Brain microvascular endothelial cell (primary cell): ENCODE measurements at regions not wholly inside any gene's neighbourhood (a gene's known extent, or its start where the extent isn't known, plus 50 kb on each side); places are given as distances from the start of the nearest gene placed in this dataset.
"Not testable (repeated sequence)": the region's sequence is repeated elsewhere in the genome, so short reads cannot be mapped to it uniquely, and the experiment has no call there.

ENCODE experiments used
- DNase-seq: peaks from one replicate; pipeline ENCODE4 v3.0.0-alpha.2; 2020
- H3K27ac ChIP-seq: fragments of 250-450 bp; sonication (Bioruptor Pico); 2 replicates; pipeline ENCODE4 v1.5.1; 2020; ENCODE audit warnings: mild to moderate bottlenecking, moderate library complexity
- H3K27me3 ChIP-seq: fragments of 250-450 bp; sonication (Bioruptor Pico); replicated peaks from 2 replicates; pipeline ENCODE4 v1.5.1; 2020; ENCODE audit warnings: mild to moderate bottlenecking
- H3K36me3 ChIP-seq: fragments of 250-450 bp; sonication (Bioruptor Pico); replicated peaks from 2 replicates; pipeline ENCODE4 v1.5.1; 2020; ENCODE audit warnings: mild to moderate bottlenecking
- H3K4me3 ChIP-seq: 2 replicates; pipeline ENCODE4 v1.5.1; 2011; ENCODE audit warnings: low read depth, mild to moderate bottlenecking, control low read depth, low read length, moderate library complexity
- CTCF ChIP-seq: IDR thresholded peaks from 2 replicates; pipeline ENCODE4 v1.5.1; 2011; ENCODE audit warnings: low read depth, mild to moderate bottlenecking, moderate library complexity, low read length, control low read depth, inconsistent platforms; ENCODE audit errors: missing control alignments
- in situ Hi-C: cut with HindIII; loops from 2 replicates; pipeline ENCODE4 v1.10.0; 2017; ENCODE audit warnings: low sequenced_read_pairs, low pct_ligation_motif_present

- Histone ChIP-seq H3K36me3 (no peaks in the 10 kb centered on the region), H3K4me3 (no peak overlapping the region), H3K27me3 (no peaks in the 10 kb centered on the region), H3K27ac (no peak overlapping the region)
- in situ Hi-C loops: no loop called here
- no peak for DNase-seq
- TF ChIP-seq CTCF: no peak
These were observed 458.5 kb downstream of the TFEC start for GRCh38 chr7:115572111-115572510.

- H3K27ac ChIP-seq: peak overlapping the region; percentile 54
- in situ Hi-C loops: no loop called here
These were observed 469.0 kb downstream of the TFEC start for GRCh38 chr7:115561335-115562110.

GRCh38 chr7:115559877-115560276 is 470.7 kb downstream of the TFEC start:
- no peak overlapping the region for H3K27ac ChIP-seq
- TF ChIP-seq CTCF: no peak

More at GRCh38 chr7:115561335-115562110, 469.0 kb downstream of the TFEC start:
- Histone ChIP-seq H3K27me3 (no peaks in the 10 kb centered on the region), H3K36me3 (no peaks in the 10 kb centered on the region), H3K4me3 (no peak overlapping the region)
- peak; percentile 97 for DNase-seq
- peak; percentile 53 for TF ChIP-seq CTCF

GRCh38 chr7:115558161-115558560 is 472.4 kb downstream of the TFEC start:
- H3K27ac ChIP-seq: no peak overlapping the region
- DNase-seq: peak; percentile 52
- no peak overlapping the region for H3K4me3 ChIP-seq
- no peaks in the 10 kb centered on the region for H3K27me3 ChIP-seq
- no peaks in the 10 kb centered on the region for H3K36me3 ChIP-seq
- in situ Hi-C loops: no loop called here
- TF ChIP-seq CTCF: no peak

More at GRCh38 chr7:115559877-115560276, 470.7 kb downstream of the TFEC start:
- no peak for DNase-seq
- no peaks in the 10 kb centered on the region for H3K36me3 ChIP-seq
- H3K4me3 ChIP-seq: no peak overlapping the region
- in situ Hi-C loops: no loop called here
- H3K27me3 ChIP-seq: no peaks in the 10 kb centered on the region

- in situ Hi-C loops, H3K36me3 ChIP-seq, H3K27ac ChIP-seq, H3K27me3 ChIP-seq, DNase-seq, H3K4me3 ChIP-seq: not testable (repeated sequence)
These were observed 473.3 kb downstream of the TFEC start for GRCh38 chr7:115557296-115557695.

GRCh38 chr7:115552766-115553165 is 477.8 kb downstream of the TFEC start:
- DNase-seq: no peak
- Histone ChIP-seq H3K27ac (no peak overlapping the region), H3K27me3 (no peaks in the 10 kb centered on the region), H3K4me3 (no peak overlapping the region), H3K36me3 (no peaks in the 10 kb centered on the region)
- in situ Hi-C loops: no loop called here
- no peak for TF ChIP-seq CTCF
